GM19395 (cell line): ENCODE measurements at regions not wholly inside any gene's neighbourhood (a gene's known extent, or its start where the extent isn't known, plus 50 kb on each side); places are given as distances from the start of the nearest gene placed in this dataset.

Experiments
- ATAC-seq: cut with Tn5 transposase; IDR thresholded peaks from one replicate; pipeline ENCODE4 v1.9.1; 2021; ENCODE audit warnings: mild to moderate bottlenecking, moderate library complexity; ENCODE audit not compliant: unreplicated experiment

GRCh38 chr10:117905404-117905803 lies 141.3 kb downstream of the RAB11FIP2 start:
- no peak for ATAC-seq

- ATAC-seq, result no peak
These were observed 135.1 kb downstream of the RAB11FIP2 start for GRCh38 chr10:117911684-117912083.

- ATAC-seq, result no peak
These were observed 132.4 kb downstream of the RAB11FIP2 start for GRCh38 chr10:117914334-117914733.

- ATAC-seq, result no peak
These were observed 125.8 kb downstream of the RAB11FIP2 start for GRCh38 chr10:117920956-117921355.

- no peak for ATAC-seq
These were observed 125.3 kb downstream of the RAB11FIP2 start for GRCh38 chr10:117921421-117921820.

- ATAC-seq, result no peak
These were observed 121.9 kb downstream of the RAB11FIP2 start for GRCh38 chr10:117924820-117925219.

- no peak for ATAC-seq
These were observed 121.4 kb downstream of the RAB11FIP2 start for GRCh38 chr10:117925369-117925768.

- no peak for ATAC-seq
These were observed 120.2 kb downstream of the RAB11FIP2 start for GRCh38 chr10:117926491-117926890.

GRCh38 chr10:117927332-117927731 lies 119.4 kb downstream of the RAB11FIP2 start:
- no peak for ATAC-seq

- no peak for ATAC-seq
These were observed 118.9 kb downstream of the RAB11FIP2 start for GRCh38 chr10:117927871-117928270.

- no peak for ATAC-seq
These were observed 118.5 kb downstream of the RAB11FIP2 start for GRCh38 chr10:117928281-117928680.

- no peak for ATAC-seq
These were observed 118.0 kb downstream of the RAB11FIP2 start for GRCh38 chr10:117928741-117929140.

GRCh38 chr10:117929327-117930067 lies 117.2 kb downstream of the RAB11FIP2 start:
- no peak for ATAC-seq

GRCh38 chr10:117931078-117931477 lies 115.7 kb downstream of the RAB11FIP2 start:
- no peak for ATAC-seq

- ATAC-seq, result no peak
These were observed 113.7 kb downstream of the RAB11FIP2 start for GRCh38 chr10:117933036-117933435.

- ATAC-seq, result no peak
These were observed 112.3 kb downstream of the RAB11FIP2 start for GRCh38 chr10:117934477-117934876.

GRCh38 chr10:117936141-117936540 lies 110.6 kb downstream of the RAB11FIP2 start:
- ATAC-seq, result no peak

- no peak for ATAC-seq
These were observed 110.2 kb downstream of the RAB11FIP2 start for GRCh38 chr10:117936566-117936965.

GRCh38 chr10:117936976-117937375 lies 109.8 kb downstream of the RAB11FIP2 start:
- no peak for ATAC-seq

GRCh38 chr10:117938104-117938503 lies 108.6 kb downstream of the RAB11FIP2 start:
- ATAC-seq, result no peak

GRCh38 chr10:117942226-117942625 lies 104.5 kb downstream of the RAB11FIP2 start:
- ATAC-seq, result no peak

- no peak for ATAC-seq
These were observed 101.9 kb downstream of the RAB11FIP2 start for GRCh38 chr10:117944676-117945447.
